GM23338 (cell line): ENCODE measurements at regions not wholly inside any gene's neighbourhood (a gene's known extent, or its start where the extent isn't known, plus 50 kb on each side); places are given as distances from the start of the nearest gene placed in this dataset.

Source experiments
- ATAC-seq: fragments of 200-7000 bp; cut with Tn5 transposase; 3 replicates; pipeline ENCODE4 v1.9.1; 2020
- DNase-seq: peaks from one replicate; pipeline ENCODE4 v3.0.0-alpha.2; 2015; ENCODE audit warnings: low spot score
- H2AFZ ChIP-seq: fragments of 200-600 bp; sonication (generic); 2 replicates; pipeline ENCODE4 v1.8.0; 2016; ENCODE audit warnings: antibody characterized with exemption, mild to moderate bottlenecking, moderate library complexity
- H3F3A ChIP-seq: fragments of 200-600 bp; sonication (generic); replicated peaks from 2 replicates; pipeline ENCODE4 v1.8.0; 2017; ENCODE audit warnings: antibody characterized with exemption, mixed run types, low read depth
- H3K27ac ChIP-seq: fragments of 200-600 bp; sonication (generic); 2 replicates; pipeline ENCODE4 v1.6.1; 2016; ENCODE audit warnings: low read depth
- H3K27me3 ChIP-seq: fragments of 200-600 bp; sonication (generic); 2 replicates; pipeline ENCODE4 v1.8.0; 2016; ENCODE audit warnings: mild to moderate bottlenecking, mixed run types, moderate library complexity; ENCODE audit not compliant: insufficient read depth
- H3K36me3 ChIP-seq: fragments of 200-600 bp; sonication (generic); 2 replicates; pipeline ENCODE4 v1.8.0; 2016; ENCODE audit warnings: mild to moderate bottlenecking; ENCODE audit not compliant: insufficient read depth
- H3K4me1 ChIP-seq: fragments of 200-600 bp; sonication (generic); 2 replicates; pipeline ENCODE4 v1.8.0; 2016; ENCODE audit warnings: mild to moderate bottlenecking, moderate library complexity; ENCODE audit not compliant: insufficient read depth
- H3K4me2 ChIP-seq: fragments of 200-600 bp; sonication (generic); 2 replicates; pipeline ENCODE4 v1.7.1; 2017; ENCODE audit warnings: mixed run types
- H3K4me3 ChIP-seq: fragments of 200-600 bp; sonication (generic); 2 replicates; pipeline ENCODE4 v1.6.1; 2016; ENCODE audit warnings: mixed run types
- H3K79me2 ChIP-seq: fragments of 200-600 bp; sonication (generic); replicated peaks from 2 replicates; pipeline ENCODE4 v1.8.0; 2017; ENCODE audit warnings: mild to moderate bottlenecking; ENCODE audit not compliant: insufficient read depth
- H3K9me2 ChIP-seq: fragments of 200-600 bp; sonication (generic); 2 replicates; pipeline ENCODE4 v1.8.0; 2017; ENCODE audit not compliant: insufficient read depth
- H4K20me1 ChIP-seq: fragments of 200-600 bp; sonication (generic); replicated peaks from 2 replicates; pipeline ENCODE4 v1.8.0; 2017; ENCODE audit warnings: mild to moderate bottlenecking; ENCODE audit not compliant: insufficient read depth
- H3K27ac Mint-ChIP-seq: 2 replicates; pipeline ENCODE4 v1.8.0; 2020; ENCODE audit warnings: inconsistent platforms, mild to moderate bottlenecking, moderate library complexity, mixed read lengths
- H3K27me3 Mint-ChIP-seq: 3 replicates; pipeline ENCODE4 v1.8.0; 2022; ENCODE audit warnings: low read depth, mild to moderate bottlenecking, moderate library complexity, mixed read lengths, inconsistent platforms; ENCODE audit not compliant: insufficient read depth, poor library complexity
- H3K36me3 Mint-ChIP-seq: 3 replicates; pipeline ENCODE4 v1.8.0; 2021; ENCODE audit warnings: low read depth, mild to moderate bottlenecking, inconsistent platforms, moderate library complexity, mixed read lengths
- H3K4me1 Mint-ChIP-seq: 3 replicates; pipeline ENCODE4 v1.8.0; 2020; ENCODE audit warnings: mild to moderate bottlenecking, inconsistent platforms, mixed read lengths
- H3K4me3 Mint-ChIP-seq: 3 replicates; pipeline ENCODE4 v1.8.0; 2021; ENCODE audit warnings: moderate library complexity, mild to moderate bottlenecking, inconsistent platforms, mixed read lengths
- H3K9me3 Mint-ChIP-seq: 3 replicates; pipeline ENCODE4 v1.8.0; 2020; ENCODE audit warnings: moderate library complexity, mild to moderate bottlenecking, inconsistent platforms, mixed read lengths
- CREB1 ChIP-seq: fragments of 250-450 bp; sonication (Bioruptor Pico); IDR thresholded peaks from 2 replicates; pipeline ENCODE4 v1.5.0; 2020; ENCODE audit warnings: low read depth, mild to moderate bottlenecking, moderate library complexity
- CTCF ChIP-seq, 2 experiments: fragments of 200-600 bp in 1 of 2; sonication (generic) in 1 of 2; conservative IDR thresholded peaks; 2 replicates each; pipeline versions ENCODE4 v1.5.1 to v1.6.1; 2016 to 2017; ENCODE audit warnings: antibody characterized with exemption in 2 of 2, low read depth in 2 of 2, mild to moderate bottlenecking in 2 of 2, moderate library complexity in 1 of 2
- ETS1 ChIP-seq: IDR thresholded peaks from 2 replicates; pipeline ENCODE4 v1.6.1; 2016; ENCODE audit warnings: antibody characterized with exemption
- EZH2 ChIP-seq: fragments of 200-600 bp; sonication (generic); IDR thresholded peaks from one replicate; pipeline ENCODE4 v1.8.0; 2017; ENCODE audit warnings: antibody characterized with exemption, mild to moderate bottlenecking, low read depth; ENCODE audit not compliant: unreplicated experiment
- EZH2phosphoT487 ChIP-seq: fragments of 200-600 bp; sonication (generic); IDR thresholded peaks from one replicate; pipeline ENCODE4 v1.8.1; 2018; ENCODE audit warnings: antibody characterized with exemption; ENCODE audit not compliant: unreplicated experiment
- JUNB ChIP-seq: IDR thresholded peaks from one replicate; pipeline ENCODE4 v1.6.1; 2016; ENCODE audit warnings: antibody characterized with exemption; ENCODE audit not compliant: unreplicated experiment
- NANOG ChIP-seq: IDR thresholded peaks from 2 replicates; pipeline ENCODE4 v1.6.1; 2016; ENCODE audit warnings: antibody characterized with exemption, borderline replicate concordance
- POLR2AphosphoS5 ChIP-seq: IDR thresholded peaks from 2 replicates; pipeline ENCODE4 v1.6.1; 2016; ENCODE audit warnings: antibody characterized with exemption, low read depth
- REST ChIP-seq: IDR thresholded peaks from one replicate; pipeline ENCODE4 v1.6.1; 2018; ENCODE audit warnings: antibody characterized with exemption; ENCODE audit not compliant: unreplicated experiment
- STAT1 ChIP-seq: IDR thresholded peaks from one replicate; pipeline ENCODE4 v1.6.1; 2016; ENCODE audit warnings: antibody characterized with exemption; ENCODE audit not compliant: unreplicated experiment
- ZNF114 ChIP-seq: fragments of 250-450 bp; sonication (Bioruptor Pico); IDR thresholded peaks from 2 replicates; pipeline ENCODE4 v1.5.0; 2020; ENCODE audit warnings: mild to moderate bottlenecking, moderate library complexity
- ZNF331 ChIP-seq: fragments of 250-450 bp; sonication (Bioruptor Pico); IDR thresholded peaks from 2 replicates; pipeline ENCODE4 v1.5.0; 2020; ENCODE audit warnings: low read depth, mild to moderate bottlenecking, moderate library complexity
- ZNF462 ChIP-seq: fragments of 250-450 bp; sonication (Bioruptor Pico); IDR thresholded peaks from 2 replicates; pipeline ENCODE4 v1.5.0; 2020; ENCODE audit warnings: mild to moderate bottlenecking, moderate library complexity

- no peaks in the 10 kb centered on the region for H3K36me3 Mint-ChIP-seq
- H3K4me1 Mint-ChIP-seq, result peaks cover 25% of the 10 kb centered on the region
- H2AFZ ChIP-seq, result peak overlapping the region; percentile 97
- H3K9me3 Mint-ChIP-seq, result no peaks in the 10 kb centered on the region
- H3K9me2 ChIP-seq, result peaks cover 4% of the 10 kb centered on the region; the same call in 1 of the 2 replicates
- no peaks in the 10 kb centered on the region for H3K36me3 ChIP-seq
- no peak overlapping the region for H3K4me3 ChIP-seq
- DNase-seq (no peak), ATAC-seq (no peak)
- peaks cover 2% of the 10 kb centered on the region for H3K27me3 Mint-ChIP-seq
- H3K4me3 Mint-ChIP-seq, result no peak overlapping the region
- TF ChIP-seq JUNB, result no peak
- TF ChIP-seq CTCF (conservative IDR thresholded peaks at IDR 0.05; ENCODE audit: low read depth in 2 of 2), result no peak
- no peak for TF ChIP-seq REST
- no peak for TF ChIP-seq EZH2phosphoT487
- no peak for TF ChIP-seq EZH2
- no peak for TF ChIP-seq NANOG
- TF ChIP-seq POLR2AphosphoS5, result no peak
- no peak for TF ChIP-seq ZNF114 (CRISPR knock-in tag)
- TF ChIP-seq ZNF462 (CRISPR knock-in tag), result no peak
- no peak for TF ChIP-seq ETS1
- no peak for TF ChIP-seq ZNF331 (CRISPR knock-in tag)
- no peak for TF ChIP-seq CREB1 (CRISPR knock-in tag)
- TF ChIP-seq STAT1, result no peak
- H3K27ac ChIP-seq, result no peak overlapping the region
- no peaks in the 10 kb centered on the region for H3K79me2 ChIP-seq
- H3F3A ChIP-seq, result no peaks in the 10 kb centered on the region
- peaks cover 14% of the 10 kb centered on the region for H3K4me1 ChIP-seq
- no peaks in the 10 kb centered on the region for H4K20me1 ChIP-seq
- peak overlapping the region; percentile 58; the same call in 1 of the 2 replicates for H3K4me2 ChIP-seq
- 0 out of 2 replicates have a peak overlapping the region, but pooled peaks have one; percentile 20 for H3K27ac Mint-ChIP-seq
- no peaks in the 10 kb centered on the region for H3K27me3 ChIP-seq
Measured at GRCh38 chr4:152207378-152207720, 328.5 kb downstream of the FBXW7 start.
